ENCODE measurements at regions not wholly inside any gene's neighbourhood (a gene's known extent, or its start where the extent isn't known, plus 50 kb on each side); places are given as distances from the start of the nearest gene placed in this dataset.

GRCh38 chr9:107685901-107686300 is 196.3 kb upstream of the KLF4 start (continued):
- TF ChIP-seq ZNF114 (CRISPR knock-in tag; IDR thresholded peaks at IDR 0.05) (no peak), EZH2 (IDR thresholded peaks at IDR 0.05; ENCODE audit: low read depth, unreplicated experiment) (no peak), CTCF (conservative IDR thresholded peaks at IDR 0.05; ENCODE audit: low read depth in 2 of 2) (no peak)

DNA sequence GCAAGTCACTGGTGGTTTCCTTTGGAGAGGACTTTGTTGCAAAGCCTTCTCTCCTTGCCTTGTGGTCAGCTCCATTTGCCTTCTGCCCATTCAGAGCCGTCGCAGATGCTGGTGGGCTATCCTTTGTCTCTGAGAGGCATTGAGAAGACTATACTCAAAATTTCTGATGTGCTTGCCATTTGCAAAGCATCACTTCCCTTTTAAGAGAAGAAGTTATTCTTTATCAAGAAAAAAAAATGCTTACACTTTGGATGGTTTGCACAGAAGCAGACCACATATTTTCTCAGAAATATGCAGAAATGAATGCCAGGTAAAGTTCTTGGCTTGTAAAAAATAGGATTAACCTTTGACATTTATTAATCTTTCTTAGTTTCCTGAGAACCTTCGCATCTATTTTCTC is 195.8 kb upstream of the KLF4 start:
- Mint-ChIP-seq H3K27me3 (ENCODE audit: insufficient read depth, low read depth, poor library complexity) (no peaks in the 10 kb centered on the region), H3K4me3 (no peak overlapping the region), H3K27ac (no peak overlapping the region), H3K36me3 (ENCODE audit: low read depth) (no peaks in the 10 kb centered on the region), H3K9me3 (peaks cover 4% of the 10 kb centered on the region; the same call in 1 of the 3 replicates), H3K4me1 (peaks cover 8% of the 10 kb centered on the region)
- Histone ChIP-seq H3K4me1 (ENCODE audit: insufficient read depth) (peaks cover 9% of the 10 kb centered on the region; the same call in 1 of the 2 replicates), H3K4me2 (no peak overlapping the region), H3K27me3 (ENCODE audit: insufficient read depth) (no peaks in the 10 kb centered on the region), H3F3A (replicated peaks; ENCODE audit: low read depth) (no peaks in the 10 kb centered on the region), H3K79me2 (replicated peaks; ENCODE audit: insufficient read depth) (no peaks in the 10 kb centered on the region), H2AFZ (no peak overlapping the region), H3K27ac (ENCODE audit: low read depth) (no peak overlapping the region), H3K4me3 (no peak overlapping the region), H4K20me1 (replicated peaks; ENCODE audit: insufficient read depth) (no peaks in the 10 kb centered on the region), H3K9me2 (ENCODE audit: insufficient read depth) (peaks cover 3% of the 10 kb centered on the region; the same call in 1 of the 2 replicates), H3K36me3 (ENCODE audit: insufficient read depth) (no peaks in the 10 kb centered on the region)
- DNase-seq (ENCODE audit: low spot score) (no peak), ATAC-seq (no peak)
- TF ChIP-seq POLR2AphosphoS5 (IDR thresholded peaks at IDR 0.05; ENCODE audit: low read depth) (no peak), CTCF (conservative IDR thresholded peaks at IDR 0.05; ENCODE audit: low read depth in 2 of 2) (no peak), ZNF331 (CRISPR knock-in tag; IDR thresholded peaks at IDR 0.05; ENCODE audit: low read depth) (no peak), EZH2 (IDR thresholded peaks at IDR 0.05; ENCODE audit: low read depth, unreplicated experiment) (no peak), CREB1 (CRISPR knock-in tag; IDR thresholded peaks at IDR 0.05; ENCODE audit: low read depth) (no peak)

DNA sequence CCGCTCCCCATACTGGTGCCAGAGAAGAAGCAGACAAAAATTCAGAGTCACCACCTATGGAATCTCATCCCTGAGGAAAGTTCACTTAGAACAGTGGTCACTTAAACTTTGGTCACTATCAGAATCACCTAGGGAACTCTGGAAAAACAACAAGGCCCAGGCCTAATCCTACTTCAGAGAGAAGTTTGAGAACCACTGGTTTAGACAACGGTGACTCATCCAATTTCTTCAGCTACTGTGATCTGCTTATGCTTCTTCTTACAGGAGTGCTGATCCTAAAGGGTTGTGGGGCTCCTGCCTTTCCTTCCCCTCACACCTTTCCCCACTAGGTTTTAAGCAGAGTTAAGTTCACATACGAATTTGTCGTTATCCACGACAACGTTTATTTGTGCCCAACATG is 194.7 kb upstream of the KLF4 start:
- H3K36me3 Mint-ChIP-seq (ENCODE audit: low read depth) = no peaks in the 10 kb centered on the region
- Histone ChIP-seq H3F3A (replicated peaks; ENCODE audit: low read depth) (no peaks in the 10 kb centered on the region), H2AFZ (no peak overlapping the region), H3K27ac (ENCODE audit: low read depth) (no peak overlapping the region), H3K4me1 (ENCODE audit: insufficient read depth) (peaks cover 9% of the 10 kb centered on the region; the same call in 1 of the 2 replicates), H3K9me2 (ENCODE audit: insufficient read depth) (peaks cover 3% of the 10 kb centered on the region; the same call in 1 of the 2 replicates), H3K4me3 (no peak overlapping the region), H4K20me1 (replicated peaks; ENCODE audit: insufficient read depth) (no peaks in the 10 kb centered on the region), H3K79me2 (replicated peaks; ENCODE audit: insufficient read depth) (no peaks in the 10 kb centered on the region), H3K4me2 (no peak overlapping the region), H3K36me3 (ENCODE audit: insufficient read depth) (no peaks in the 10 kb centered on the region), H3K27me3 (ENCODE audit: insufficient read depth) (no peaks in the 10 kb centered on the region)
- no peak for TF ChIP-seq STAT1 (IDR thresholded peaks at IDR 0.05; ENCODE audit: unreplicated experiment)
- no peak for TF ChIP-seq POLR2AphosphoS5 (IDR thresholded peaks at IDR 0.05; ENCODE audit: low read depth)
- no peak for TF ChIP-seq ZNF331 (CRISPR knock-in tag; IDR thresholded peaks at IDR 0.05; ENCODE audit: low read depth)
- no peak for TF ChIP-seq EZH2 (IDR thresholded peaks at IDR 0.05; ENCODE audit: low read depth, unreplicated experiment)
- TF ChIP-seq ZNF462 (CRISPR knock-in tag; IDR thresholded peaks at IDR 0.05) = no peak
- ATAC-seq (no peak), DNase-seq (ENCODE audit: low spot score) (no peak)
- no peak overlapping the region for H3K27ac Mint-ChIP-seq
- H3K4me1 Mint-ChIP-seq = peaks cover 8% of the 10 kb centered on the region
- peaks cover 2% of the 10 kb centered on the region; the same call in 1 of the 3 replicates for H3K9me3 Mint-ChIP-seq
- no peak overlapping the region for H3K4me3 Mint-ChIP-seq
- no peaks in the 10 kb centered on the region for H3K27me3 Mint-ChIP-seq (ENCODE audit: insufficient read depth, low read depth, poor library complexity)

Data from GM23338 (cell line).